ENCODE measurements at regions not wholly inside any gene's neighbourhood (a gene's known extent, or its start where the extent isn't known, plus 50 kb on each side); places are given as distances from the start of the nearest gene placed in this dataset.

DNA sequence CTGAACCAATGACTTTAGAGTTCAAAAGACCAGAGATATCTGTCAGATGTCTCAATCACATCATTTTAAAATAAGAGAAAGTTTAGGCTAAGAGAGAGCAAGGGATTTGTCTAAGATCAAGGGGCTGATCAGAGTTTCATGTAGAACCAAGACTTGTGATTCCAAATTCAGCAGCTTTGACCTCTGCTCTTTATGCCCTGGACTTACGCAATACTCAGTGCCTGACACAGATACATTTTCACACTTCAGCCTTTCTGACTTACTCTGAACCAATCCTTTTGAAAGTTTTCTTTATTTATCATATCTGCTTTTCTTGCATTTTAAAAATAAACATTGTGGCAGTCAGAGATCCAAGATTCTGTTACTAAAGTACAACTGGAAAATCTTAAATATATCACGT, 428.0 kb downstream of the PLPP3 start:
- Histone ChIP-seq H3K27me3 (no peaks in the 10 kb centered on the region), H3K4me1 (peaks cover 0 to 7% (median 0%) of the 10 kb centered on the region in 4 donors), H3K36me3 (no peaks in the 10 kb centered on the region), H3K4me3 (no peak overlapping the region), H3K27ac (no peak overlapping the region), H3K9me3 (peaks cover 0 to 3% (median 0%) of the 10 kb centered on the region in 4 donors)
- intact Hi-C loops (cut with DNase I) = no loop called here
- no peak for DNase-seq
- peak; percentile 72 to 85 (median 76) for ATAC-seq
- 48% methylated on average over 2 of the region's 2 CpGs for WGBS (ENCODE audit: insufficient coverage, low coverage, low lambda C conversion rate, missing lambda C conversion rate)
- no peak for TF ChIP-seq POLR2A (IDR thresholded peaks at IDR 0.05)
- TF ChIP-seq, protein P1, sequence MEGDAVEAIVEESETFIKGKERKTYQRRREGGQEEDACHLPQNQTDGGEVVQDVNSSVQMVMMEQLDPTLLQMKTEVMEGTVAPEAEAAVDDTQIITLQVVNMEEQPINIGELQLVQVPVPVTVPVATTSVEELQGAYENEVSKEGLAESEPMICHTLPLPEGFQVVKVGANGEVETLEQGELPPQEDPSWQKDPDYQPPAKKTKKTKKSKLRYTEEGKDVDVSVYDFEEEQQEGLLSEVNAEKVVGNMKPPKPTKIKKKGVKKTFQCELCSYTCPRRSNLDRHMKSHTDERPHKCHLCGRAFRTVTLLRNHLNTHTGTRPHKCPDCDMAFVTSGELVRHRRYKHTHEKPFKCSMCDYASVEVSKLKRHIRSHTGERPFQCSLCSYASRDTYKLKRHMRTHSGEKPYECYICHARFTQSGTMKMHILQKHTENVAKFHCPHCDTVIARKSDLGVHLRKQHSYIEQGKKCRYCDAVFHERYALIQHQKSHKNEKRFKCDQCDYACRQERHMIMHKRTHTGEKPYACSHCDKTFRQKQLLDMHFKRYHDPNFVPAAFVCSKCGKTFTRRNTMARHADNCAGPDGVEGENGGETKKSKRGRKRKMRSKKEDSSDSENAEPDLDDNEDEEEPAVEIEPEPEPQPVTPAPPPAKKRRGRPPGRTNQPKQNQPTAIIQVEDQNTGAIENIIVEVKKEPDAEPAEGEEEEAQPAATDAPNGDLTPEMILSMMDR (IDR thresholded peaks at IDR 0.05) = no peak

DNA sequence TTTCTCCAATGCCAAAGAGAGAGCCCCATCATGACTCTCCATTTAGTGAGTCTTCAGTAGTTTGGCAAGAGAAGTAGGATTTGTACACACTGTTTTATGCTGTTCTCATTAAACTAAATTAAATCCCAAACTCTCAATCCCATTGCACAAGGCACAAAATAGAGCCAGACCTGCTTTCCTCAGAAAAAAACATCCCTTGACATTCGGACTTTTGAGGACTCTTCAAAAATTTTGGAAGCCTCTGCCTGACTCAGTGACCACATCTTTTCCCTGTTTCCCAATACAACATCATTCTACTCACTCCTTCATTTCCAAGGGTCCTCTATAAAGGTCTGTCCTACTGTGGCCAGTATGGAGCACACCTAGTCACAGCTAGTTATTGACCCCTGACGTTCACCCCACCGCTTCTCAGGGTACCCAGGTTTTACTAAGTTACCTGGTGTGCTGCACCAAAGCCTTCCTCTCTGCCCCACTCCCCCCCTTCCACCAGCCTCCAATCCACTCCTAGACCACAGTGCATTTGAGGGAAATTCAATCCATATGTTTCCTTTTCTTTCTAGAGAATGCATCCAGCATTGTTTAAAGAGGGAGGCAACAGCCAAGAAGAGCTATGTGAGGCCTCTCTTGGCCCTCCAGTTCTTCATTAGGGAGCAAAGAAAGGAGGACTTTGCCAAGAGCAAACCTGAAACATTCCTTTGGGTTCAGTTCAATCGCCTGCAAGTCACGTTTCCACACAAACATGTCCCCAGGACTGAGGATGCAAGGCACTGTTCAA, 428.7 kb downstream of the PLPP3 start:
- TF ChIP-seq, protein P1 (IDR thresholded peaks at IDR 0.05) = no peak
- TF ChIP-seq POLR2A (IDR thresholded peaks at IDR 0.05) = no peak
- Histone ChIP-seq H3K9me3 (peaks cover 0 to 3% (median 0%) of the 10 kb centered on the region in 4 donors), H3K27ac (no peak overlapping the region), H3K27me3 (no peaks in the 10 kb centered on the region), H3K4me1 (peaks cover 0 to 7% (median 0%) of the 10 kb centered on the region in 4 donors), H3K36me3 (no peaks in the 10 kb centered on the region), H3K4me3 (no peak overlapping the region)
- WGBS (ENCODE audit: insufficient coverage, low coverage, low lambda C conversion rate, missing lambda C conversion rate) = 91% methylated on average over 4 of the region's 5 CpGs
- intact Hi-C loops (cut with DNase I) = no loop called here
- DNase-seq (no peak), ATAC-seq (no peak)

DNA sequence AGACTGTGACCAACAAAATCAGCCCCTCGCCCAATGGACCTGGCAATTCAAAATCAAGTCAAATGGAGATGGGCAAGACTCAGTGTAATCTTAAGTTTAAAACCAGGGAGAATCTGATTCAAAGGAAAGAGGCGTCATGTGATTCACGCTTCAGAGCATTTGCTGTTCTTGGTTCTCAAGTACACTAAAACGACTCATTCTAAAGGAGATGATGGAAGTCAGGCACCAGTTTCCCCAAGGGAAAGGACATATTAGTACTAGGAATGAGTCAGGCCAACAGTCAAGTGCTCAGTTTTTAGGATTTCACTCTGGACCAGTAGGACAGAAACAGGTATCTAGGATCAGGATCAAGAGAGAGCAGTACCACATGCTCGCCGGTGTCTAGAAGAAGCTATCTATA, 429.6 kb downstream of the PLPP3 start:
- Histone ChIP-seq H3K36me3 (no peaks in the 10 kb centered on the region), H3K4me1 (peaks cover 0 to 7% (median 0%) of the 10 kb centered on the region in 4 donors), H3K9me3 (peaks cover 0 to 3% (median 0%) of the 10 kb centered on the region in 4 donors), H3K4me3 (no peak overlapping the region), H3K27ac (no peak overlapping the region), H3K27me3 (no peaks in the 10 kb centered on the region)
- no peak for TF ChIP-seq POLR2A (IDR thresholded peaks at IDR 0.05)
- TF ChIP-seq, protein P1 (IDR thresholded peaks at IDR 0.05) = no peak
- no peak for ATAC-seq
- no peak for DNase-seq
- WGBS (ENCODE audit: insufficient coverage, low coverage, low lambda C conversion rate, missing lambda C conversion rate) = 53% methylated on average over 3 of the region's 6 CpGs
- intact Hi-C loops (cut with DNase I) = no loop called here

DNA sequence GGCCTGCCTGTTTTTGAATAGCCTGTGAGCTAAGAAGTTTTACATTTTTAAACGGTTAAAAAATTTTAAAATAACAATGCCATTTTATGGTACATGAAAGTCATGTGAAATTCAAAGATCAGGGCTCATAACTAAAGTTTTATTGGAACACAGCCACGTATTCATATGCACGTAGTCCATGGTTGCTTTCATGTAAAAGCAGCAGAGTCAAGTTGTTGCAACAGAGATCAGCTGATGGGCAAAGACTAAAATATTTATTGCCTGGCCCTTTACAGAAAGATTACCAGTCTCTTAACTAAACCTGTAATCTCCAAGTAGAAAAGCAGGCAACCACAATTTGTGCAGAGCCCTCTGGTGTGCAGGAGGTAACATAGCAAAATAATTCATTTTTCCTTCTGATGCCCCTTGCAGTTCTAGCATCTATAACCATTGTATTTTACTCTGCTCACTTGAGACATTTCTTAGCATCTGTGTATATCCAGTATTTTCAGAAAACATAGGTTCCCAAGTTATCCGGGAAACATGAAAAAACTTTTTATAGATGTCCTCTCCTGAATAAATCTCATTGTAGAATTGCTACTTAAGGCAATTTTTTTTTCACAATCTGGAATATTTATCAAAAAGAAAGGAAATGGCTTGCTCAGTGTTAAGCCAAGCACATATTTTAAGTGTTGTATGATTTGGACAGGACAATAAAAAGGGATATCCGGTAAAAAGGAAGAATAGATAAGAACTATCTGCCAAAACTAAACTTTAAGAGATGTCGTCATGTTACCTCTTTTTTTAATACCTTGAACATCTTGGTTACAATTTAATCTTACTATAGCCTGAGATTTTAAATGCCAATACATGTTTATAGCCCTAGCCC, 430.8 kb downstream of the PLPP3 start:
- no peaks in the 10 kb centered on the region for H3K27me3 ChIP-seq
- H3K4me3 ChIP-seq = no peak overlapping the region
- WGBS (ENCODE audit: insufficient coverage, low coverage, low lambda C conversion rate, missing lambda C conversion rate) = 60% methylated on average over 6 of the region's 6 CpGs
- intact Hi-C loops (cut with DNase I) = no loop called here
- ATAC-seq (peak in 2 of 4 donors; percentile 47 to 64), DNase-seq (no peak)
- TF ChIP-seq, protein P1 (IDR thresholded peaks at IDR 0.05) = peak in 1 of 4 donors; percentile 5
- no peak for TF ChIP-seq POLR2A (IDR thresholded peaks at IDR 0.05)
- no peak overlapping the region for H3K27ac ChIP-seq
- H3K9me3 ChIP-seq = no peaks in the 10 kb centered on the region
- H3K36me3 ChIP-seq = no peaks in the 10 kb centered on the region
- H3K4me1 ChIP-seq = peaks cover 0 to 7% (median 0%) of the 10 kb centered on the region in 4 donors
